ENCODE measurements at regions not wholly inside any gene's neighbourhood (a gene's known extent, or its start where the extent isn't known, plus 50 kb on each side); places are given as distances from the start of the nearest gene placed in this dataset.
"Not testable (repeated sequence)": the region's sequence is repeated elsewhere in the genome, so short reads cannot be mapped to it uniquely, and the experiment has no call there.

DNA sequence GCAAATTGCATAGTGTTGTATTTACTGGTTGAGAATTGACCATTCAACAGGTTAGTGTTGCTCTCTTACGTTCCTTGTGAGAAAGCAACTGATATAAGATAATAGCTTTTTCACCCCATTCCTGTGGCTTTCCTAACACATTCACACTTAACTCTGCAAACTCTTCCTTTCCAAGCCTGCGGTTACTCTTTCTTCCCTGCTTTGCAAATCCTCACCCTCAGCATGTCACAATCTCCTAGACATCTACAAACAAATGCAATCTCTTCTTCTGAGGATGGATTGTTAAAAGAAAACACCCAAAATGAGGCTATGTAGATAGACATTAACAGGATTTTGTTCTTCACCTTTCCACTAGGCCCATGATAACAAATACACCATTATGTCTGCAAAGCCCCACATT, 771.7 kb upstream of the PCDH7 start:
- no peak for DNase-seq (ENCODE audit: low read depth)

DNA sequence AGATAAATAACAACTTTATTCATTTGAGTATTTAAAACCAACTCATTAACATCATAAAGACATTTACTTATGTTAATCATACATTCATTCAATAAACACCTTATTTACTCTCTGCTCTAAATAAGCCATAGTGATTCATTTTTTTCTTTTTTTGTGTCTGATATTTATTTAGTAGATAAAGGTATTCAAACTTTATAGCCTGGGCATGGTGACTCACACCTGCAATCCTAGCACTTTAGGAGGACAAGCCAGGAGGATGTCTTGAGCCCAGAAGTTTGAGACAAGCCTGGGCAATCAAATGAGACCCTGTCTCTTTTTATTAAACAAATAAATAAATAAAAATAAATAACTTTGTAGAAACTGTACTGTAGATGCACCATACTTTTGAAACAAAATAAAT, 771.3 kb upstream of the PCDH7 start:
- no peak for DNase-seq (ENCODE audit: low read depth)

DNA sequence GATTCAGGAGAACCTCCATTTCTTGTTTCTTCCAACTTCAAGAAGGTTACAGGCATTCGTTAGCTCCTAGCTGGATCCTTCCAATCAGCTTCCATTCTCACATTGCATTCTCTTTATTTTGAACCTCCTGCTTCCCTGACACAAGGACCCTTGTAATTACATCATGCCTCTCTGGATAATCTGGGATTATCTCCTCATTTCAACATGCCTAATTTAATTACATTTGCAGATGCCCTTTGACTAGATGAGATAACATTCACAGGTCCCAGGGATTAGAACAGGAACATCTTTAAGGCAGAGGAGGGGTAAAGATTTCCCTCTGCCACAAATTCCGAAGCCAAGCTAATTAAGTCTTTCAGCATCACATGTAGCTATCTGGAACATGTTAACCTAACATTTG, 753.8 kb upstream of the PCDH7 start:
- DNase-seq (ENCODE audit: low read depth): no peak

DNA sequence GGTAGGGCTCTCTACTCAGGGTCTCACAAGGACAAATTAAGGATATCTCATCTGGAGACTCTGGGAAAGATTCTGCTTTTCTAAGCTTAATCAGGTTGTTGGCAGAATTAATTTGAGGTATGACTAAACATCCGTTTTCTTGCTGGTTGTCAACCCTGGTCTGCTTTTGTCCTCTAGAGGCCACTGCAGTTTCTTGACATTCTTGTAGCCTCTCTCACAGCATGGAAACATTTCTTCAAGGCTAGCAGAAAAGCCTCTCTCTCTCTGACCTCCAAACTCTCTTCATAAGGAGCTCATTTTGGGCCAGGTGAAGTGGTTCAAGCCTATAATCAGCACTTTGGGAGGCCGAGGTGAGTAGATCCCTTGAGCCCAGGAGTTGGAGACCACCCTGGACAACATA, 749.5 kb upstream of the PCDH7 start:
- no peak for DNase-seq (ENCODE audit: low read depth)

DNA sequence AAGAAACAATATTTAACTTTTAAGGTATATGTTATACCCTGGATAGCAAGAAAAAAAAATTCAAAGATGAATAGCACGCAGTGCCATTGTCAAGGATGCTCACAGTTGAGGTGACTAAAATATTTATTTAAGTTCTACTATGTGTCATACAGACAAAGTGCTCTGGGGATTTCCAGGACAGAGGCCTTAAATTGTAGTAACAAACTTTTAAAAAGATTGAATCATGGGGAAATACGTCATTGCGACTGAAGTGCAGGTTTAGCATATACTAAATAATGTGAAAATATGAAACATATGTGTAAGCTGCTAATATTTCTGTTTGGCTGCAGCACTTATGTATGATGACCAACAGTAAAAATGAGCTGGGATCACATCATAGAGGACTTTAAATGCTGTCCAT, 748.0 kb upstream of the PCDH7 start:
- DNase-seq (ENCODE audit: low read depth): no peak

DNA sequence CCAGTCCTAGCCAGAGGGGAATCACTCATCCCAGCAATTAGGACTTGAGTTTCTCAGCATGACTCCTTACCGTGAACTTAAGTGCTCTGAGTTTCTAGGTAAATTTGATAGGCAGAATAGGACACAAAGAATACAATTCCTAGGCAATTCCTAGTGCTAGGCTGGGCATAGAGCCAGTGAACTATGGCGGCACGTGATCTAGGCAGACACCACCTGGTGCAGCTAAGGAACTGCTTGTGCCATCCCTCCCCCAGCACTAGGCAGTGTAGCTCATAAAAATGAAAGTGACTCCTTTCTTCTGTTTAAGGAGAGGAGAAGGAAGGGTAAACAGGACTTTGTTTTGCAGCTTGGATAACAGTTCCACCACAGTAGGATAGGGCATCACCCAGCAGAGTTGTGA, 736.3 kb upstream of the PCDH7 start:
- DNase-seq (ENCODE audit: low read depth): no peak

DNA sequence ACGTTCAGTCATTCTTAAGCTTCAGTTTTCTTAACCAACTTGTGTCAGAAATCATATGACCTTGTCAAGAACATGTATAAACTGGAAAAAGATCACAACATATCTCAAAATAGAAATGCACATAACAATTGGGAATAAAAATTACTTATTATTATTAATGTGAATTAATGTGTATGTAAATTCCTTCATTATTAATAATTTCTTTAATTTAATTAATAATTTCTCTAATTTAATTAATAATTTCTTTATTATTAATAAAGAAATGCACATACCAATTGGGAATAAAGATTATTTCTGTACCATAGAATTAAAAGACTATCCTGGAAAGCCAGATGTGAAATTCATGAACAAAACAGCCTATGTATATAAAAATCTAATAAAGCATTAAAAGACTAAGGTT, 718.5 kb upstream of the PCDH7 start:
- no peak for DNase-seq (ENCODE audit: low read depth)

DNA sequence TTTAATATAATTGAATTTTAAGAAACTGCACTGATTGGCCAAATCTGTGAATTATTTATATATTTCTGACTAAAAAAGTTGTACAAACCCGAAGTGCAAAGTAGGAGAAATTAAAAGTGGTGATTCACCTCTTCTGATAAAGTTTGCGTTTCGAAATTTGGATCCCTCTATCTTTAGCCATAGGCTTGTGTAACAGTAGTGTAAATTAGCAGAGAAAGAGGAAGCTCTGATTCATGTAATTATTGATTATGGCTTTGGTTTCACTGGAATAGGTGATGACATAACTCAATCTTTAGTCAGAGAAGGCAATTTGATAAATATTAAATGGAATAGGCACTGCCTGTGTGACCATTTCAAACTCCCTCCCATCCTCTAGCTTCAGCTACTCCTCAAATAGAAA, 717.8 kb upstream of the PCDH7 start:
- no peak for DNase-seq (ENCODE audit: low read depth)

DNA sequence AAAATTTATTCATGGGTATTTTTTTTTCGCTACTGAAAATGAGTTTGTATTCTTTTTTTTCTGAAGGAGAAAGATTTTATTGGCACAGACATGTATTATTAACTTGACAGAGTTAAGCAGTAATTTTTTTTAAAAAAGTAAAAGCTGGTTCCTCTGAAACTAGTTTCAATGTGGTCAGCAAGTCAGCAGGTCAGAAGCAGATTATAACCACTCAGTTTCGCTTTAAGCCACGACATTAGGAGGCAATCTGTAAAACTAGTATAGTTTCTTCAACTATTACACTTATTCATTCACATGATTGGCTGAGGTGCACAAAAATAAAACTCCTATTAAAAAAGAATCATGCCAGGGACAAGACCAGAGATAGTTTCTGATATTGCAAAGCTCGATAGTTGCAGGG, 714.2 kb upstream of the PCDH7 start:
- DNase-seq (ENCODE audit: low read depth): no peak

DNA sequence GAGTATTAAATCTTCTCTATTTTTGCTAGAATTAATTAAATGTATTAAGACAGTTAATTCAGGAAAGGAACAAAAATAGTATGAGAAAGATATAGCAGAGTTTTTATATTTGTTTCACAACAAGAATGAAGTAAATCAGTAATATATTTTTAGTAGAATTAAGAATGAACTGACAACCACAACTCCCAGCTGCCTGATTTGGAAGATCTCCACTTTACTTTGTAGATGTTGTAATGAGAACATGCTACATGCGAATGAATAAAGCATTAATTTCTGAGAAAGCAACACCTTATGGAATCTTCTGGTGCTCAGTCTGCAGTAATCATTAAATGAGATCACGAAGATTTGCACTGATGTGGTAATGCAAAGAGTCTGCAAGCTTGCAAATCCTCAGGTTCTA, 695.6 kb upstream of the PCDH7 start:
- DNase-seq (ENCODE audit: low read depth): no peak

DNA sequence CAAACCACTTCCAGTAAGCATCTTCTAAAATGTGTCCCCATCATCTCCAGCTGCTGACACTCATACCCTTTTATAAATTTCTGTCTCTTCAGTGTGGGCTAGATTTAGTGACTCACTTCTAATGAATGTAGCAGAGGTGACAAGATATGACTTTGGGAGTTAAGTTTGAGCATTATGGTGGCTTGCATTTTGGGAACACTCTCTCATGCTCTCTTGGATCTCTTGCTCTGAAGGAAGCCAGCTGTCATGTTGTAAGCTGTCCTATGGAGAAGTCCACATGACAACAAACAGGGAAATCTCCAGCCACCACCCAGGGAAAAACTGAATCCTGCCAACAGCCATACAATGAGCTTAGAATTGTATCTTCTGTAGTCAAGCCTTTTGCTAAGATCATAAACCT, 691.3 kb upstream of the PCDH7 start:
- DNase-seq (ENCODE audit: low read depth): no peak

DNA sequence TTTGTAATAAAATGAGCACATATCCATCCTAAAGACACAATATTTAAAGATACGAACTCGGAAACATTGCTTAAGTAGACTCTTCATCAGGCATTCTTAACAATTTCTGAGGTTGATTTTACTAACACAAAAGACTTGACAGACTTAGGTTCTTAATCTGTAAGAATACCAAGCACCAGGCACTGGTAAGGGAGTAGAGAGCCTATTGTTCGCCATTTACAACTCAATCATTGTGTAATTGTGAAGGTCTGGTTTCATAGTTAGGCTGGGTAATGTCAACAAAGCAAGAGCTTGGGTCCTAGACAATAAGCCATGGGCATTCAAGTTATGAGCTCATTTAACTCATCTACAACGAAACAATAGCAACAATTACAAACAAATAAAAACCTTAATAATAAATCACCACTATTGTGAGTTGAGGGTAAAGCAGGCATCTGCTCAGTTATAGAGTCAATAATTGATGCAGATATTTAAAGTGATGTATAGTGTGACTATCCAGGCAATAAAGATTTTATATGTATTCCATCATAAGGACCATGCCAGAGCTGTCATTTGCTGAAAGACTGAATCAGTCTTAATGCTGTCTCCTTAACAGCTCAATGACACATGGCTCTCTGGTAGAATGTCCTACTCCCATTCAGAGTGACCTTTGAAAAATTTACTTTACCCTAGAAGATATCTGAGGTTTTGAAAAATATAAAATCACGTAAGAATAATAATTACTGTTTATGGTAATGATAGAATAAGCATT, 664.0 kb upstream of the PCDH7 start:
- no peak for DNase-seq (ENCODE audit: low read depth)

DNA sequence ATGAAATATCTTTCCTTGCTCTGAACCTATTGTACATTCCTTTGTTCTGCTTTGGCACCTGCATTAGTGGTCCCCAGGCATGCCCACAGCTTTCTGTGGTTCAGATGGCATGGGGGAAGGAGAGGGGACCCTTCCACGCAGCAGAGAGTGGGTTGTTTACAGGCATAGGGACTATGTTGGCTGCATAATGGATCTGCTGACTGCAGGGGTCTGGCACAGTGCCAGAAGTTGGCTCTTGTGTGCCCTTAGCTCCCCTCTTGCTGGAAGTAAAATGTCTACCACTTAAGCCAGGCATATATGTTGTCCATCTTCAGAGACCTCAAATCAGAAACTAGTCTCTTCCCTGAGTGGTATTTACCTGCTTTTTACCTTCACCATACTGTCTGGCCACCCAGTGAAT, 651.9 kb upstream of the PCDH7 start:
- no peak for DNase-seq (ENCODE audit: low read depth)

DNA sequence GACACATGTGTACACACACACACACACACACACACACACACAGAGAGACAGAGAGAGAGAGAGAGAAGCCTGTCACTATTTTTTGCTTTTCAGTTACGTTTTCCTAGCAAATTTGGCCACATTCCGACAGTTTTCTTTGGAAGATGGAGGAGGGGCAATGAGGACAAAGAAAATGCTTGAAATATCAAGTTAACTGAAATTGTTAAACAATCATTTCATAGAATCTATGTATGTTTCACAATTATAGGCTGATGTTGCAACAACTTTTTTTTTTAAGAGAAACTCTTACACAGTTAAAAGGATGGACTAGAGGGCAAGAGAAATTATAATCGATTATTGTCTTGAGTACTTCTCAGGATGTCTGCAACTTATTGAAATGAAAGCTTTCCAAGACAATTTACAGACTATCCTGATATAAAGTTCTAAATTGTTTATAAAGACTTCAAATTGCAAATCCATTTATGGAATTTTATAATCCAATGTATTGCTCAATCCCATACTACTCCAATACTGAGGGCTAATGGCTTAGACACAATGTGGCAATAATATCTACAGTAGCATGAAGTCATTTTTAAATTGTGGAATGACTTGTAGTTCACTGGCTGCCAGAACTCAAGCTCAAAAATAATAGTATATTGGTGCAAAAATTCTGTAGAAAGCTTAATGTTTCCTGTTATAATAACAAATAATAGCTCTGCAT, 647.0 kb upstream of the PCDH7 start:
- DNase-seq (ENCODE audit: low read depth): no peak

DNA sequence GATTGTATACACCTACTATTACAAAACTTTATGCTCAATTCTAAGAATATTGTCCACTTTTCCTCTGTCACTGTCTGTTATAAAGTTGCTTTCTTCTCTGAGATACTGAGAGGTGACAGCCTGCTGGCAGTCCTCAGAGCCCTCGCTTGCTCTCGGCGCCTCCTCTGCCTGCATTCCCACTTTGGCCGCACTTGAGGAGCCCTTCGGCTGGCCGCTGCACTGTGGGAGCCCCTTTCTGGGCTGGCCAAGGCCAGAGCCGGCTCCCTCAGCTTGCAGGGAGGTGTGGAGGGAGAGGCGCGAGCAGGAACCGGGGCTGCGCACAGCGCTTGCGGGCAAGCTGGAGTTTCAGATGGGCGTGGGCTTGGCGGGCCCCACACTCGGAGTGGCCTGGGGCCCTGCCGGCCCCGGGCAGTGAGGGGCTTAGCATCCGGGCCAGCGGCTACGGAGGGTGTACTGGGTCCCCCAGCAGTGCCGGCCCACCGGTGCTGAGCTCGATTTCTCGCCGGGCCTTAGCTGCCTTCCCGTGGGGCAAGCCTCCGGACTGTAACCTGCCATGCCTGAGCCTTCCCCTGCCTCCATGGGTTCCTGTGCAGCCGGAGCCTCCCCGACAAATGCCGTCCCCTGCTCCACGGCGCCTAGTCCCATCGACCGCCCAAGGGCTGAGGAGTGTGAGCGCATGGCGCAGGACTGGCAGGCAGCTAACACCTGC, 627.6 kb upstream of the PCDH7 start:
- not testable (repeated sequence) for DNase-seq (ENCODE audit: low read depth)

DNA sequence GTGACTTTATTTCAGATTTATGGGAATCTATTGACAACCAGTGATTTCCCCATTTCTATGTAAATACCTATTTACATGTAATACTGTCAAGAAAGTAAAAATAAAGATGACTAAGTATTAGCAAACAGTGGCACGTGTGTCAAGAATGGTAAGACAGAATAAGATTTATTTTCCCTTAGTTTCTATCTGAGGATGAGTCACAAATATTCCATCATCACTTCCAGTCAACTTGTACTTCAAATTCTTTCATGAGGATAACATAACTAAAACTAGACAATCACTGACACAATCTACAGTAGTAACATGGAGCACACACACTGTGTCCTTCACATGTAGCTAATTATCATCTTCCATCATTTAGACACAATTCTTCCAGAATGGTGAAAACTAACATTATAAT, 625.3 kb upstream of the PCDH7 start:
- no peak for DNase-seq (ENCODE audit: low read depth)

DNA sequence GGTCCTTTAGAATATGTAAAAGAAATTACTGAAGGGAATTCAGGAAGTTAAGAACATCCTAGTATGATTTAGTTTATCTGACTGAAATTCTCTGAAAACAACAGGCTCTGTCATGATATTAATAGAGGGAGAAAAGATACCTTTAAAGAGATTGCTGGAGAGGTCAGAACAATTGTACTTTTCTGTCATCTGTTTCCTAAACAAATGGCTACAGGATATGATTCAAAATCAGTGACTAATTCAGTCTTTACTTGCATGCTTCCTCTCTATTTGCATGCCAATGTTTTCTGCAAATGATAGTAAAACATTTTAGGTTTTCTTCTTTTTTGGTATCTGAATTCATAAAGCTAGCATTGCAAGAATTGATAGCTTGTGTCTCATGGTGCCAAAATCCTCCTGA, 616.7 kb upstream of the PCDH7 start:
- no peak for DNase-seq (ENCODE audit: low read depth)

DNA sequence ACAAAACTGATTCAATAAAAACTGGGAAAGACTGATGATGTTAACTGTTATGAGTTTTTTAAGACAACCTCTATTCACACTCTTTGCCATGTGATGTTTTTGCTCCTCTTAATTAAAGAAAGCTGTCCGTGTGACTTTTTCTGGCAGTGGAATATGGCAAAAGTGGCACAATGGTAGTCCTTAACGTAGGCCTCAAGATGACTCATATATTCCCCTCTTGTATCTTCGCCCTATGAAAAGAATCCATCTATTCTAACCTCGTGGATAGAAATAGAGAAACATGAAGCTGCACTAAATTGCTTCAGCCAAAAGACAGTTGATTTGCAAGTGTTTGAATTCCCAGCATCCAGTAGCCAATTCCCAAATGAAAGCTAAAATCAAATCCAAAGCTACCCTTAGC, 603.8 kb upstream of the PCDH7 start:
- no peak for DNase-seq (ENCODE audit: low read depth)

DNA sequence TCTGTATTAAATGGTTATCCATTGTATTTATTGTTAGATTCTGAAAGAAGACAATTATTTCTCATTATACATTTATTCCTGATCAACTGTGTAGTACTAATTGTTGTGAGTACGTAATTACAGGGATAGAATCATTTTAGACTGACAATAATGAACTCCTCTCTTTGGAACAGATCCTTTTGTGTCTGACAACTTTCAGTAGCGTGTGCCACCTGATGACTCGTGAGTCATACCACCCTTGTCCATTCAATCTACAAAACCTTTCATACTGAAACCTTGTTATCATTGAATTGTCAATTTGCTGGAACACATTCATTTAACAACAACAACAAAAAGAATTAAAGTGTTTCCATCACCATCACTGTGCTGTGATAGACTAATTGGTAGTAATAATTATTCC, 602.7 kb upstream of the PCDH7 start:
- no peak for DNase-seq (ENCODE audit: low read depth)

DNA sequence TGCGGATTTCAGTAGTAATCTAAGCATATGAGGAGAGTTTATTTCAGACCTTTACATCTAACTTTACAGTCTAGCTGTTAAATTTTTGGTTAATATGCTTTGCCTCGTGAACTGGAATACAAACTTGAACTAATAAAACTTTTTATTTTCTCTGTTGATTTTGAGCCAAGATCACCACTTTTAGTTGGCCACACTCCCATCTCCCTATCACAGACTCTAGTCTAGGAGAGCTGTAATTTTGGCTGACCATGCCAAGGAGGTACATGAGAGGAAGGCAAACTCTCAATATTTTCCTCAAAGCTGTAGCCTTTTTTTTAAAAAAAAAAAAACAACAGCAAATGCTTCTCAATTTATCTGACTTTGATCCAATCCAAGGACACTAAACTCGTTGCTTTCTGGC, 597.5 kb upstream of the PCDH7 start:
- DNase-seq (ENCODE audit: low read depth): no peak

DNA sequence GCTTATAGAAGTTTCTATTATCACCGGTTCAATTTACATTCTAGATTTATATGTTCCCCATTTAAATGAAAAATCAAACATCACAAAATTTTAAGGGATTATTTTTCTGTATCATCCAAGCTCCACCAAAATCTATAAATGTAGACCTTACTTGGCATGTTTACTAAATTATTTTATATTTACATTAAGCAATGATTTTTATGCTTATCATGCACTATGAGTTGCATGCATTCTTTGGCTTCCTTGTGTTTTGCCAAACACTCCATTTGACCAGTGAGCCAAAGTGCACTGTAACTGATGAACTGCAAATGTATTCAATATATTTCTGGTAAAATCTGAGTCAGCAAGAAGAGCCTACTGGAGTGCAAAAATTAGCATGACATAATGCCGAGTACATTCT, 595.5 kb upstream of the PCDH7 start:
- DNase-seq (ENCODE audit: low read depth): not testable (repeated sequence)

DNA sequence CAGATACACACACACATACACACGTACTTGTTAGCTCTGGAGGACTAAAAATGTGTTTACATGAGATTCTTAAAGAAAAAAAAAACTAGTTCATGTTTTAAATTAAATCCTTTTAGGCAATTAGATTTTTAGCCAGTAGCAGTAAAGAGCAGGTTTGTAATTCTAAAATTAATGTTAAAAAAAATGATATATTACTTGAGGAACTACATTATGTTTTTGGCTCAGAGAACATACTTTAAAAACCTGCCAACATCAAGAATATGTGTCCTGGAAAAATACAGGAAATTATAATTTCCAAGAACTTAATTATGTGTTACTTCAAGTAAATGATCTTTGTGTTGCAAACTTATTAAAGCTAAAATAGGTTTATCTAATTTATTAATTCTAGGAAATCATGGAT, 594.3 kb upstream of the PCDH7 start:
- DNase-seq (ENCODE audit: low read depth): no peak

DNA sequence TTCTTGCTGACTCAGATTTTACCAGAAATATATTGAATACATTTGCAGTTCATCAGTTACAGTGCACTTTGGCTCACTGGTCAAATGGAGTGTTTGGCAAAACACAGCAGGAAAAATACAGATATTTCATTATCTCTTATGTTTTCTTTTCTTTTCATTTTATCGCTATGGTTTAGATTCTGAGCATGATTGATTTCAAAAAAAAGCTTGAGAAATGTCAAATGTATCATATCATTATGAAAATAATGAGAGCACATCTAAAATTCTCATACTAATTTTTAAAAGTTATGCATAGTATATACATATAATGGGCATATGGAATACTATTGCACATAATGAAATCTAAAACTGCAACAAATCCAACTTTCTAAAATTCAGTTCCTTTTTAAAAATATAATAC, 593.8 kb upstream of the PCDH7 start:
- no peak for DNase-seq (ENCODE audit: low read depth)

Data from stromal cell of bone marrow (primary cell).